Large intestine (tissue), 3 donors: ENCODE measurements at regions not wholly inside any gene's neighbourhood (a gene's known extent, or its start where the extent isn't known, plus 50 kb on each side); places are given as distances from the start of the nearest gene placed in this dataset.

ENCODE experiments used
- DNase-seq, 2 donors: peaks; one replicate each; pipeline versions ENCODE4 v3.0.0 to v3.0.0-alpha.2; 2013
- H3K27ac ChIP-seq: one replicate; pipeline ENCODE4 v1.5.1; 2013; ENCODE audit warnings: low read length
- H3K27me3 ChIP-seq: 2 replicates; pipeline ENCODE4 v1.6.1; 2013; ENCODE audit warnings: low read length; ENCODE audit not compliant: control insufficient read depth, insufficient read depth
- H3K36me3 ChIP-seq: 2 replicates; pipeline ENCODE4 v1.6.1; 2013; ENCODE audit warnings: low read length; ENCODE audit not compliant: control insufficient read depth, insufficient read depth
- H3K4me1 ChIP-seq: one replicate; pipeline ENCODE4 v1.6.1; 2013; ENCODE audit warnings: low read length; ENCODE audit not compliant: control insufficient read depth, insufficient read depth
- H3K4me3 ChIP-seq: one replicate; pipeline ENCODE4 v1.5.1; 2013; ENCODE audit warnings: low read length
- H3K9me3 ChIP-seq: one replicate; pipeline ENCODE4 v1.6.1; 2013; ENCODE audit warnings: mild to moderate bottlenecking, low read depth, low read length, moderate library complexity; ENCODE audit not compliant: control insufficient read depth
- WGBS: methylation state at CpG from one replicate; pipeline ENCODE4 v1.1.5; 2013; ENCODE audit warnings: low lambda C conversion rate; ENCODE audit not compliant: insufficient coverage; 5-methylcytosine and 5-hydroxymethylcytosine counted together

DNA sequence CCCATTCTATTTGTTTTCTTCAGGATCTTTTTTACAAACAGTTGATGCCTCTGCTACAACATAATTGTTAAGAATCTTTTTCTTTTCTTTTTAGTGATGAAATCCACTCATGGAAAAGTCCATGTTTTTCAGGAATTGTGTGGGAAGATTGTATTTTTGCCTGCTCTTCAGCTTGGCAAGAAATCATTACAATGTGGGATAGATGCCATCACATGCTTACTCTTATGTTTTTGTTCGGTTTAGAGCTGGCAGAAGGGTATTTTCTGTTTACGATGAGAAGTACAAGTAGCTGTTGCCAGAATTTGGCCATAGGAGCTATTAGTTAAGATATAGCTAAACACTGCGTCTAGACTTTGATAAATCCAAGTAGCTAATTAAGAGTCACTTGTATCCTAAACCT, 2585.3 kb downstream of the ARAP2 start:
- no peak overlapping the region for H3K27ac ChIP-seq
- no peaks in the 10 kb centered on the region for H3K27me3 ChIP-seq
- no peaks in the 10 kb centered on the region for H3K36me3 ChIP-seq
- WGBS, result 100% methylated on average over 2 of the region's 3 CpGs
- DNase-seq, result no peak
- no peaks in the 10 kb centered on the region for H3K4me1 ChIP-seq
- H3K9me3 ChIP-seq, result peaks cover 7% of the 10 kb centered on the region
- no peak overlapping the region for H3K4me3 ChIP-seq

DNA sequence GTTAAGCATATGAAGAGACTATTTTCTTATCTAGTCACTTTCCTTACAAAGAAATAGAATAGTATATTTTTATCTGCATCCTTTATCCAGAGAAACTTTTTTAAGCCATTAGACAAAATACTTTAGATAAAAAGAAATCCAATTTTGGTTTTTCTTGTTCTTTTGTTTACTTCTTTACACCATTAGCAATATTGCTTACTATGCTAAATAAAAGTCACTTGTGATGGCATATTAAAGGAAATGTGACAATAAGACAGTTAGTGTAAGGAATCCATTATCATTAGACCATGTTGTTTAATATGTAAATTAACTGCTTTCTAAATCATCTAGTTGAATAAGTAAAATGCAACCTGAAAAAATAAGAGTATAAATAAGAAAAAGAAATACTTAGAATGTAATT, 2582.7 kb downstream of the ARAP2 start:
- no peaks in the 10 kb centered on the region for H3K27me3 ChIP-seq
- H3K4me3 ChIP-seq, result no peak overlapping the region
- DNase-seq, result no peak
- peaks cover 9% of the 10 kb centered on the region for H3K9me3 ChIP-seq
- H3K27ac ChIP-seq, result no peak overlapping the region
- H3K4me1 ChIP-seq, result no peaks in the 10 kb centered on the region
- H3K36me3 ChIP-seq, result no peaks in the 10 kb centered on the region

DNA sequence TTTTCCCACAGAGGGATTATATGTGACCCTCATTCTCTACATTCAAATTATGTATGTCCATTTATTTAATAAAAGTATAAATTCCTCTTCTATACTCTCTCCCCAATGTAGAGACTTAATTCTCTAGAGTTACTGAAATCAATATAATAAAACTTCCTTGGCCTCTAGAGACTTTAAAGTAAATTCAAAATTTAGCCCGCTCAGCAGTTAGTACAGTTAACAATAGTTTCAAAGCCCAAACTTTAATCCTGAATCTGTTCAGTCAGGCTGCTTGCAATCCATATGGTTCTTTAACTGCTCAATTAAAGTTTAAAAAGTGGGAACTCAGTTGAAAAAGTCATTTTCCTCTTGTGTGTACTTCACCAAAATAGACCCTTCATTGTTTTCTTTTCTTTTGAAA, 2558.4 kb downstream of the ARAP2 start:
- Histone ChIP-seq H3K4me1 (no peaks in the 10 kb centered on the region), H3K36me3 (no peaks in the 10 kb centered on the region), H3K27me3 (no peaks in the 10 kb centered on the region), H3K27ac (no peak overlapping the region), H3K4me3 (no peak overlapping the region), H3K9me3 (peaks cover 2% of the 10 kb centered on the region)
- DNase-seq, result no peak
- 86% methylated on average over 1 of the region's 1 CpG for WGBS

DNA sequence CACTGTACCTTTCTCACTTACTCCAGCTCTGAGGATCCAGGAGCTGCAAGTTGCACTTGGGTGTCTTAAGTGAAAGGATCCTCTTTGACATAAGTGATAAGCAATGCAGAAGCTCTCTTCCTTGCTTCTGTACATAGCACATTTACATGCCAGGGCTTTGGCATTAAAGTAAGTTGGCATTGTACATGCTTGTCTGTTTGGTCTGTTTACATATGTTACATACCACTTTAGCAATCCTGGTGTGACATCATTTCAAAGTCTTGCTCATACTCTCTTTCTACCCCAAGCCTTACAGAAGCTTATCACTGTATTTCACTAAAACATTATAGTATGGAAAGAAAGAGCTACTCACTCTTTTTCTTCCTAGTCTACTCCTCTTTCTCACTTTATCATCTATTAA, 2548.3 kb downstream of the ARAP2 start:
- Histone ChIP-seq H3K27ac (no peak overlapping the region), H3K4me3 (no peak overlapping the region), H3K27me3 (no peaks in the 10 kb centered on the region), H3K9me3 (no peaks in the 10 kb centered on the region), H3K36me3 (no peaks in the 10 kb centered on the region), H3K4me1 (no peaks in the 10 kb centered on the region)
- DNase-seq, result no peak

DNA sequence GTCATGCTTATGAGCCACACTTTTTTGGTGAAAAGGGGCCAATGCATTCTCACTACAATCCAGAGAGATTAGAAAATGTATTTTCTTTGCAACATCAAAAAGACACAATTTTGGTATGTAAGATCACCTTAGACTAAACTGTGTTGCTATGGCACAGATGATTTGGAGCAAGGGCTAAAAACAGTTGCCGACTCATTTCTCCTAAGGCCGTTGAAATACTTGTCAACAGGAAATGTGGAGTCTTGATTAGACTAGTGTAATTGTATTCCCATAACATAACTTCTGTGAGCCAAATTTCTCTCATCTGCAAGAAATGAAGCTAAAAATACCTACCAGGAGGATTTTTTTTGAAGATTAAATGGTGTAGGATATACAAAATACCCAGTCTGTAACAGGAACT, 2547.7 kb downstream of the ARAP2 start:
- Histone ChIP-seq H3K27ac (no peak overlapping the region), H3K4me1 (no peaks in the 10 kb centered on the region), H3K9me3 (no peaks in the 10 kb centered on the region), H3K27me3 (no peaks in the 10 kb centered on the region), H3K36me3 (no peaks in the 10 kb centered on the region), H3K4me3 (no peak overlapping the region)
- DNase-seq, result no peak
- no CpG with 5 or more reads among the region's 2 CpGs for WGBS

DNA sequence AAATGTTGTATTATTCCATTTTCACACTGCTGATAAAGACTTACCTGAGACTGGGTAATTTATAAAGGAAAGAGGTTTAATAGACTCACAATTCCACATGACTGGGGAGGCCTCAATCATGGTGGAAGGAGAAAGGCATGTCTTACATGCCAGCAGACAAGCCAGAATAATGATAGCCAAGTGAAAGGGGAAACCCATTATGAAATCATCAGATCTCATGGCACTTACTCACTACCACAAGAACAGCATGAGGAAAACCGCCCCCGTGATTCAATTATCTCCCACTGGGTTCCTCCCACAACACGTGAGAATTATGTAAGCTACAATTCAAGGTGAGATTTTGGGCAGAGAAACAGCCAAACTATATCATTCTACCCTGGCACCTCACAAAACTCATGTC, 2535.1 kb downstream of the ARAP2 start:
- H3K4me1 ChIP-seq, result no peaks in the 10 kb centered on the region
- peaks cover 2% of the 10 kb centered on the region for H3K9me3 ChIP-seq
- H3K36me3 ChIP-seq, result no peaks in the 10 kb centered on the region
- H3K4me3 ChIP-seq, result no peak overlapping the region
- no peak for DNase-seq
- 100% methylated on average over 1 of the region's 3 CpGs for WGBS
- no peaks in the 10 kb centered on the region for H3K27me3 ChIP-seq
- H3K27ac ChIP-seq, result no peak overlapping the region

DNA sequence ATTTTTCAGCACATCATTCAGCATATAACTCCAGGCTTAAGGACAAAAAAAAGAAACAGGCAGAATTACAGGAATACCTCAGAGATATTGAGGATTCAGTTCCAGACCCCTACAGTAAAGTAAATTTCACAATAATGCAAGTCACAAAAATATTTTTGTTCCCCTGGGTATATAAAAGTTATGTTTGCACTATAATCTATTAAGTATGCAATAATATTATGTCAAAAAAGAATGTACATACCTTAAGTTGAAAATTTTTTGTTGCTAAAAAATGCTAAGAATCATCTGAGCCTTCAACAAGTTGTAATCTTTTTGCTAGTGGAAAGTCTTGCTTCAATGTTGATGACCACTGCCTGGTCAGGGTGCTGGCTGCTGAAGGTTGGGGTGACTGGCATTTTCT, 2532.5 kb downstream of the ARAP2 start:
- DNase-seq, result no peak
- Histone ChIP-seq H3K27me3 (no peaks in the 10 kb centered on the region), H3K4me3 (no peak overlapping the region), H3K36me3 (no peaks in the 10 kb centered on the region), H3K27ac (no peak overlapping the region), H3K9me3 (peaks cover 2% of the 10 kb centered on the region), H3K4me1 (no peaks in the 10 kb centered on the region)

DNA sequence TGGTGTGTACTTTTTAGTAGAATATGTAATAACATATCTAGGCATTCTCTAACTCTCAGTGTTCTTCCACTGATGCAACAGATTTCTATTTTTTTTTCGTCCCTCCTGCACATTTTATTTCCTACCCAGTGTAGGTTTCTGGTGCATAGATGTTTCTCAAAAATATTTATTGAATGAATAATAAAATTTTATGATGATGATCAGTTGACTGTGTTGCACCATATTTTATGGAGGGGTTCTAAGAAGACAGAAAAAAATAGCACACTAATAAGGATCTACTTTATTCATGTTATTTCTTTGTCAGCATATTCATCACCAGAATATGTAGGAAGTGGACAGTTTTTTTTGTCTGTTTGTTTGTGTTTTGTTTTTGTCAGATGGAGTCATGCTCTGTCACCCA, 2529.3 kb downstream of the ARAP2 start:
- peaks cover 2% of the 10 kb centered on the region for H3K9me3 ChIP-seq
- no peaks in the 10 kb centered on the region for H3K36me3 ChIP-seq
- no peaks in the 10 kb centered on the region for H3K27me3 ChIP-seq
- no peak overlapping the region for H3K4me3 ChIP-seq
- WGBS, result no CpG with 5 or more reads among the region's 1 CpG
- H3K27ac ChIP-seq, result no peak overlapping the region
- DNase-seq, result no peak
- H3K4me1 ChIP-seq, result no peaks in the 10 kb centered on the region

DNA sequence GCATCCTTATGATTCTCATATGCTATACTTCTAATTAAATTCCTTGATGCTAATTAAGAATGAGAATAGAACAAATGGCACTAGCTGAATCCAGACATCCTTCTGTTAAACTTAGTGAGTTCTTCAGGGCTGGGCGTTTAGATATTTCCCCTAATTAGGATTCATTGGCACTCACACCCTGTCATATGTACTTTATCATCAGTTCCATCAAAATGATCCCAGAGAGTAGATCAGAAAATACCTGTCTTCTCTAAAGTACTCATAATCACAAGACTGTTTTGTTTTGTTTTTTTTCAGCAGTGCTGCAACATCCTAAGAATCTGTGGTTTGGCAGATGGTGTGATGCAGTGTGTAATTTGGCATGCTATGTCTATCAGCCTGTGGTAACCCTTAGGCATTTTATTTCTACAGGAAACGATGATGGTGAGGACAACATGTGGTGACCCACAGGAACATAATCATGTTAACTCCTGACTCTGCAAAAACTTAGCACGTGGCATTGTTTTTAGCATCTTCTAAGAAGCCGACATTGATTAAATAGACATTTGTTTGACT, 2528.4 kb downstream of the ARAP2 start:
- Histone ChIP-seq H3K27me3 (no peaks in the 10 kb centered on the region), H3K9me3 (peaks cover under 1% of the 10 kb centered on the region), H3K36me3 (no peaks in the 10 kb centered on the region), H3K4me3 (no peak overlapping the region), H3K27ac (no peak overlapping the region), H3K4me1 (no peaks in the 10 kb centered on the region)
- WGBS, result 80% methylated on average over 1 of the region's 4 CpGs
- no peak for DNase-seq

DNA sequence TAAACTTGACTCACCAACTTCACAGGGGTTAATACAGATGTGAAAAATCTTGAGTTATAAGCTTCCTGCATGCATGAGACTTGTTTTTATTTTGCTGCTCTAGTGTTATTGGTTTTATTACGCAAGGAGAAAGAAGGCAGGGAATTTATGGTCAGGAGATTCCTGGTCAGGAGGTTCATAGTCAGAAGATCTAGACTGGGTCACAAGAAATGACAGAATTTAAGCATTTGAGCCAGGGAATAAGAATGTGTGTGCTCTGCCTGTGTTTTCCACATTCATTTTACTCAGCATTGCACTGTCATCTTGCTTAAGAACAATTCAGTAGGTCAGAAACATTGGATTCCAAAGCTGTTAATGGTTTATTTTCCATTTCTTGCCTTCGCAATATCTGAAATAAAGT, 2522.1 kb downstream of the ARAP2 start:
- Histone ChIP-seq H3K36me3 (no peaks in the 10 kb centered on the region), H3K27ac (no peak overlapping the region), H3K4me3 (no peak overlapping the region), H3K27me3 (no peaks in the 10 kb centered on the region), H3K9me3 (no peaks in the 10 kb centered on the region), H3K4me1 (no peaks in the 10 kb centered on the region)
- 90% methylated on average over 2 of the region's 2 CpGs for WGBS
- no peak for DNase-seq

DNA sequence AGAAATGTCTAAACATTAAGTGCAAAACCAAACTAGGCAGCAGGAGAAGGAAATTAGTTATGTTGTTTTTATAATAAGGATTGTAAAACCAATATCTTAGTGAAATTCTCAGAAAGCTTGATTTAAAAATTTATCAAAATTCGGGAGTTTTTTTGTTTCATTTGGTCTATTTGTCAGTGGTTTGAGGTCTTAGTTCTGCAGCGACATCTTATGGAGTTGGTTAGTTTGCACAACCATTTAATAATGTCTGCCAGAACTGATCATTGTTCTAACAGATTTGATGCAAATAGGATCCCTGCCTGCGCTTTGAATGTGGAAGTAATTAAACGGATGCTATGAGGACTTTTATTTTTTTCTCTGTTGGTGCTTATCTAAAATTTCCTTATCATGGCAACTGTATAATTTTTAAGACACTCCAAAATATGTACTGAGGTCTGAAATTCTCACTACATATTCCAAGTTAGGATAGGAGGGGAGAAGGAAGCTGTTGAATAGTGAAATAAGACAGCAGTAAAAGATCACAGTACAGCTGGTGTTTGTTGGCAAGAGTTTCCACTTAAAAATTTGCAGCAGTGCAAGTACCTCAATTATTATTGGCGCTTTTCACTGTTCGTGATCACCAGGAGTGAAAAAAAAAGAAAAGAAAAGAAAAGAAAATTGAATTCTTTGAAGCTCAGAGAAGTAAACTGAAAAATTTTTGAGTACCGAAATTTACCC, 2521.4 kb downstream of the ARAP2 start:
- Histone ChIP-seq H3K9me3 (no peaks in the 10 kb centered on the region), H3K27me3 (no peaks in the 10 kb centered on the region), H3K4me3 (no peak overlapping the region), H3K4me1 (no peaks in the 10 kb centered on the region), H3K27ac (no peak overlapping the region), H3K36me3 (no peaks in the 10 kb centered on the region)
- no peak for DNase-seq
- 91% methylated on average over 6 of the region's 7 CpGs for WGBS
